ENCODE measurements at regions not wholly inside any gene's neighbourhood (a gene's known extent, or its start where the extent isn't known, plus 50 kb on each side); places are given as distances from the start of the nearest gene placed in this dataset.

- DNase-seq, result no peak
These were observed 81.1 kb upstream of the SERP2 start for GRCh38 chr13:44292545-44292944.

GRCh38 chr13:44293374-44293773 lies 80.2 kb upstream of the SERP2 start:
- DNase-seq, result no peak

- DNase-seq, result no peak
These were observed 79.5 kb upstream of the SERP2 start for GRCh38 chr13:44293908-44294735.

GRCh38 chr13:44294876-44295275 lies 78.7 kb upstream of the SERP2 start:
- DNase-seq, result no peak

- no peak for DNase-seq
These were observed 76.8 kb upstream of the SERP2 start for GRCh38 chr13:44296856-44297255.

- DNase-seq, result no peak
These were observed 75.3 kb upstream of the SERP2 start for GRCh38 chr13:44298314-44298713.

- no peak for DNase-seq
These were observed 74.3 kb upstream of the SERP2 start for GRCh38 chr13:44299152-44299943.

- peak in 1 of 2 experiments; percentile 20 for DNase-seq
These were observed 72.6 kb upstream of the SERP2 start for GRCh38 chr13:44300895-44301638.

GRCh38 chr13:44301639-44302015 lies 72.0 kb upstream of the SERP2 start:
- DNase-seq, result no peak

- no peak for DNase-seq
These were observed 71.4 kb upstream of the SERP2 start for GRCh38 chr13:44302233-44302632.

- DNase-seq, result no peak
These were observed 70.6 kb upstream of the SERP2 start for GRCh38 chr13:44302940-44303575.

- DNase-seq, result no peak
These were observed 69.8 kb upstream of the SERP2 start for GRCh38 chr13:44303681-44304432.

- no peak for DNase-seq
These were observed 69.2 kb upstream of the SERP2 start for GRCh38 chr13:44304433-44304725.

- DNase-seq, result no peak
These were observed 68.3 kb upstream of the SERP2 start for GRCh38 chr13:44305286-44305685.

- DNase-seq, result no peak
These were observed 67.7 kb upstream of the SERP2 start for GRCh38 chr13:44305917-44306370.

- DNase-seq, result no peak
These were observed 67.0 kb upstream of the SERP2 start for GRCh38 chr13:44306371-44307192.

GRCh38 chr13:44307255-44307654 lies 66.4 kb upstream of the SERP2 start:
- no peak for DNase-seq

GRCh38 chr13:44307844-44308243 lies 65.8 kb upstream of the SERP2 start:
- no peak for DNase-seq

GRCh38 chr13:44308352-44308751 lies 65.3 kb upstream of the SERP2 start:
- DNase-seq, result no peak

GRCh38 chr13:44309794-44310757 lies 63.5 kb upstream of the SERP2 start:
- DNase-seq, result no peak

All from stimulated activated CD4-positive, alpha-beta T cell treated with anti-CD3 and anti-CD28 coated beads, Interleukin-4, amount 100 ng/mL, for 4 hours (primary cell).